ENCODE measurements at regions not wholly inside any gene's neighbourhood (a gene's known extent, or its start where the extent isn't known, plus 50 kb on each side); places are given as distances from the start of the nearest gene placed in this dataset.
A peak's percentile ranks its signal among the peaks of the same experiment; 100 is the strongest.
"Not testable (repeated sequence)": the region's sequence is repeated elsewhere in the genome, so short reads cannot be mapped to it uniquely, and the experiment has no call there.

DNA sequence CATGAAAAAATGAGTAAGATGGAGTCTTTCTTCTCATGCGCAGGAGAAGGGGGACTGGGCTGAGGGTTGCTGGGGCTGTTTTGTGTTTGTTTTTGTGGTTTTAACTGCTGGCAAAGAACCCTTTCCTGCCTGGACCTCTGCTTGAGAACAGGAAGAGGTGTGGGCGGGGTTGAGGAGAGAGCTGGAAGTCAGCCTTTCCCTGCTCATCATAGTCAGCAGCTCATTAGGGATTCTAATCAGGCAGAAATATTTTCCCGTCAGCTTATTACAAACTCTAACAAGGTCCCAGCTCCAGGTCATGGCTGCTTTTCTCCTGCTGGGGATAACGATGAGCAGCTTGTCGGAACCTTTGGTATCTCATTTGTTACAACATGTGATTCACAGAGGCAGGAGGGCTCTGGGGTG is 185.0 kb upstream of the NRXN3 start:
- CTCF ChIA-PET = interaction anchor here (0.7 kb wide), 2 partner anchors 390 to 863 kb away, joined by 3 to 4 read pairs; no protein-coding TSS in a partner anchor
- Mint-ChIP-seq H3K4me1 (peaks cover 4% of the 10 kb centered on the region), H3K27ac (no peak overlapping the region), H3K4me3 (no peak overlapping the region), H3K9me3 (ENCODE audit: low read depth) (no peaks in the 10 kb centered on the region), H3K36me3 (ENCODE audit: low read depth) (no peaks in the 10 kb centered on the region), H3K27me3 (peaks cover 7% of the 10 kb centered on the region)
- ATAC-seq (no peak), DNase-seq (no peak)
- POLR2A ChIA-PET = no interaction called here
- intact Hi-C loops (cut with DNase I, micrococcal nuclease) = no loop called here

DNA sequence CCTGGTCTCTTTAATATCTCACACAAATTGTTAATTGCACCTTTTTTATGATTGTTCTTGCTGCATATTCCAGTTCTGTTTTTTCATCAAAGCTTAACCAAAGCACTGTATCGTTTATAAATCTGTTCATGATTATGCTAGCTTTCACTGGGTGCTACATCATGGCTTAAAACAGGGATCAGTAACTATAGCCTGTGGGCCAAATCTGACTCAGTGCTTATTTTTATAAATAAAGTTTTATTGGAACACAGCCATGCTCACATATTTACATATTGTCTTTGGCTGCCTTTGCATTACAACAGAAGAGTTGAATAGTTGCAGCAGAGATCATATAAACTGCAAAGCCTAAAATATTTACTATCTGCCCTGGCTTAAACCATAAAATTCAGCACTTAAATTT is 183.4 kb upstream of the NRXN3 start:
- Mint-ChIP-seq H3K9me3 (ENCODE audit: low read depth) (no peaks in the 10 kb centered on the region), H3K4me1 (no peaks in the 10 kb centered on the region), H3K27ac (no peak overlapping the region), H3K36me3 (ENCODE audit: low read depth) (no peaks in the 10 kb centered on the region), H3K27me3 (no peaks in the 10 kb centered on the region), H3K4me3 (no peak overlapping the region)
- intact Hi-C loops (cut with DNase I, micrococcal nuclease) = no loop called here
- POLR2A ChIA-PET = no interaction called here
- CTCF ChIA-PET = no interaction called here
- ATAC-seq = no peak
- DNase-seq = no peak

GRCh38 chr14:77988096-77988870 is 181.9 kb upstream of the NRXN3 start:
- DNase-seq (no peak), ATAC-seq (no peak)
- CTCF ChIA-PET = interaction anchor here (0.6 kb wide), 1 partner anchor 817 kb away, joined by 3 read pairs; no protein-coding TSS in a partner anchor
- Mint-ChIP-seq H3K36me3 (ENCODE audit: low read depth) (no peaks in the 10 kb centered on the region), H3K27me3 (no peaks in the 10 kb centered on the region), H3K9me3 (ENCODE audit: low read depth) (no peaks in the 10 kb centered on the region), H3K4me1 (no peaks in the 10 kb centered on the region), H3K27ac (no peak overlapping the region), H3K4me3 (no peak overlapping the region)
- intact Hi-C loops (cut with DNase I, micrococcal nuclease) = no loop called here
- POLR2A ChIA-PET = no interaction called here

DNA sequence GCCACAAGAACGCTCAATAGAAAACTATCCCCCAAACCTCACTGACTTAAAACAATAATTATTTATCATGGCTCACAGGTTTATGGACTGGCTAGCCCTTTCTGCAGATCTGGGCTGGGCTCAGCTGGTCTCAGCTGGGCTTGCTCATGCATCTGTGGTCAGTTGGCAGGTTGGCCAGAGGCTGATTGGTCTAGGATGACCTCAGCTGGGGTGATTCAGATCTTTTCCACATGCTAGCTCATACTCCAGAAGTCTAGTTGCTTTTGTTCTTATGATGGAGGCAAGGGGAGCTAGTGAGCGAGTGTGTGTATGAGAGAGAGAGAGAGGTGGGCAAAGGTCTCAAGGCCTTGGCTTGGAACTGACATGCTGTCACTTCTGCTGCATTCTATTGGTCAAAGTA is 181.2 kb upstream of the NRXN3 start:
- Mint-ChIP-seq H3K27ac (no peak overlapping the region), H3K4me1 (no peaks in the 10 kb centered on the region), H3K27me3 (no peaks in the 10 kb centered on the region), H3K9me3 (ENCODE audit: low read depth) (no peaks in the 10 kb centered on the region), H3K36me3 (ENCODE audit: low read depth) (no peaks in the 10 kb centered on the region), H3K4me3 (no peak overlapping the region)
- ChIA-PET POLR2A (no interaction called here), CTCF (interaction anchor here (0.6 kb wide), 1 partner anchor 817 kb away, joined by 3 read pairs; no protein-coding TSS in a partner anchor)
- no peak for DNase-seq
- ATAC-seq = no peak
- intact Hi-C loops (cut with DNase I, micrococcal nuclease) = no loop called here

- DNase-seq = no peak
- ATAC-seq = no peak
- CTCF ChIA-PET = no interaction called here
- Mint-ChIP-seq H3K4me1 (no peaks in the 10 kb centered on the region), H3K27me3 (no peaks in the 10 kb centered on the region), H3K36me3 (ENCODE audit: low read depth) (no peaks in the 10 kb centered on the region), H3K27ac (no peak overlapping the region), H3K9me3 (ENCODE audit: low read depth) (no peaks in the 10 kb centered on the region), H3K4me3 (no peak overlapping the region)
- POLR2A ChIA-PET = no interaction called here
- intact Hi-C loops (cut with DNase I, micrococcal nuclease) = no loop called here
Observed at GRCh38 chr14:77989441-77989991, 180.7 kb upstream of the NRXN3 start.

- no peak overlapping the region for H3K4me3 Mint-ChIP-seq
- no peaks in the 10 kb centered on the region for H3K36me3 Mint-ChIP-seq (ENCODE audit: low read depth)
- no peaks in the 10 kb centered on the region for H3K4me1 Mint-ChIP-seq
- intact Hi-C loops (cut with DNase I, micrococcal nuclease) = loop anchor here in 1 of 2 experiments (2.0 kb wide), 1 partner anchor 128 kb away; no protein-coding TSS in a partner anchor
- no peak for ATAC-seq
- H3K9me3 Mint-ChIP-seq (ENCODE audit: low read depth) = no peaks in the 10 kb centered on the region
- H3K27ac Mint-ChIP-seq = no peak overlapping the region
- no peaks in the 10 kb centered on the region for H3K27me3 Mint-ChIP-seq
- ChIA-PET POLR2A (no interaction called here), CTCF (no interaction called here)
- no peak for DNase-seq
Observed at GRCh38 chr14:77990337-77990736, 179.8 kb upstream of the NRXN3 start.

GRCh38 chr14:77991128-77991772 is 178.9 kb upstream of the NRXN3 start:
- intact Hi-C loops (cut with DNase I, micrococcal nuclease) = loop anchor here in 1 of 2 experiments (2.0 kb wide), 1 partner anchor 128 kb away; no protein-coding TSS in a partner anchor

GRCh38 chr14:78005325-78005724 is 164.8 kb upstream of the NRXN3 start:
- no peak overlapping the region for H3K4me3 Mint-ChIP-seq
- peak; percentile 33 for ATAC-seq
- CTCF ChIA-PET = no interaction called here
- H3K27ac Mint-ChIP-seq = no peak overlapping the region
- POLR2A ChIA-PET = interaction anchor here (0.6 kb wide), 1 partner anchor 112 kb away, joined by 5 read pairs; no protein-coding TSS in a partner anchor
- peaks cover 19% of the 10 kb centered on the region for H3K9me3 Mint-ChIP-seq (ENCODE audit: low read depth)
- H3K27me3 Mint-ChIP-seq = peaks cover 14% of the 10 kb centered on the region
- intact Hi-C loops (cut with DNase I, micrococcal nuclease) = no loop called here
- peaks cover 3% of the 10 kb centered on the region for H3K36me3 Mint-ChIP-seq (ENCODE audit: low read depth)
- no peak for DNase-seq
- no peaks in the 10 kb centered on the region for H3K4me1 Mint-ChIP-seq

More at GRCh38 chr14:77991128-77991772, 178.9 kb upstream of the NRXN3 start:
- Mint-ChIP-seq H3K9me3 (ENCODE audit: low read depth) (no peaks in the 10 kb centered on the region), H3K27me3 (no peaks in the 10 kb centered on the region), H3K4me1 (no peaks in the 10 kb centered on the region), H3K36me3 (ENCODE audit: low read depth) (no peaks in the 10 kb centered on the region), H3K4me3 (no peak overlapping the region), H3K27ac (no peak overlapping the region)
- CTCF ChIA-PET = interaction anchor here (0.7 to 1.4 kb wide), 2 partner anchors 18 to 129 kb away, joined by 3 read pairs; no protein-coding TSS in a partner anchor
- DNase-seq (peak; percentile 14), ATAC-seq (no peak)
- POLR2A ChIA-PET = no interaction called here

GRCh38 chr14:78007160-78007559 is 163.0 kb upstream of the NRXN3 start:
- no peaks in the 10 kb centered on the region for H3K4me1 Mint-ChIP-seq
- ATAC-seq = peak; percentile 85
- peaks cover 1% of the 10 kb centered on the region for H3K36me3 Mint-ChIP-seq (ENCODE audit: low read depth)
- peaks cover 13% of the 10 kb centered on the region for H3K27me3 Mint-ChIP-seq
- H3K4me3 Mint-ChIP-seq = no peak overlapping the region
- H3K27ac Mint-ChIP-seq = no peak overlapping the region
- intact Hi-C loops (cut with DNase I, micrococcal nuclease) = no loop called here
- peak; percentile 18 for DNase-seq
- ChIA-PET CTCF (interaction anchor here (1.0 kb wide), 1 partner anchor 15 kb away, joined by 4 read pairs; no protein-coding TSS in a partner anchor), POLR2A (no interaction called here)
- H3K9me3 Mint-ChIP-seq (ENCODE audit: low read depth) = peaks cover 13% of the 10 kb centered on the region

GRCh38 chr14:78010688-78011087 is 159.5 kb upstream of the NRXN3 start:
- Mint-ChIP-seq H3K4me1 (no peaks in the 10 kb centered on the region), H3K36me3 (ENCODE audit: low read depth) (no peaks in the 10 kb centered on the region), H3K4me3 (no peak overlapping the region), H3K27ac (no peak overlapping the region), H3K27me3 (peaks cover 22% of the 10 kb centered on the region), H3K9me3 (ENCODE audit: low read depth) (peaks cover 2% of the 10 kb centered on the region)
- POLR2A ChIA-PET = no interaction called here
- intact Hi-C loops (cut with DNase I, micrococcal nuclease) = no loop called here
- ATAC-seq = no peak
- no peak for DNase-seq
- CTCF ChIA-PET = interaction anchor here (0.8 to 1.0 kb wide), 2 partner anchors 29 to 555 kb away, joined by 3 to 4 read pairs; no protein-coding TSS in a partner anchor

GRCh38 chr14:78013911-78014310 is 156.3 kb upstream of the NRXN3 start:
- CTCF ChIA-PET; intact Hi-C loops (cut with DNase I, micrococcal nuclease); H3K9me3 Mint-ChIP-seq (ENCODE audit: low read depth); POLR2A ChIA-PET; H3K4me1 Mint-ChIP-seq; DNase-seq; H3K4me3 Mint-ChIP-seq; H3K36me3 Mint-ChIP-seq (ENCODE audit: low read depth); H3K27ac Mint-ChIP-seq; ATAC-seq: not testable (repeated sequence)
- peaks cover 26% of the 10 kb centered on the region for H3K27me3 Mint-ChIP-seq

DNA sequence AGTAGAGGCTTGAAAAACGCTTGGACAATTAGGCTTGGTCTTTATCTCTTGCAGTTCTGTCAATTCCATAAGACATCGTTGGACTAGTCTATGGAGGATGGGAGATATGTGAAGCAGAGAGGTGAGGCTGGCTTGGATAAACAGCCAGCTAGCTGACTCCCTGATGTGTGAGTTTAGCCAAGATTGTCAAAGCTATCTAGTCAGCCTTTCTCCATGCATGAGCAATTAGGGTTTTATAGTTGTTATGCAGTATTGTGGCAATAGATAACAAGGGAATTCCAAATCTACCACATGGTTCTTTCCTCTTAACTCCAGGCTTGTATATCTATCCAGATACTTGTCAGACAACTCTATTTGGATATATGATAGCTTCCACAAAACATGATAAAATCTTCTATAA is 153.6 kb upstream of the NRXN3 start:
- Mint-ChIP-seq H3K27ac (no peak overlapping the region), H3K36me3 (ENCODE audit: low read depth) (no peaks in the 10 kb centered on the region), H3K4me1 (no peaks in the 10 kb centered on the region), H3K4me3 (no peak overlapping the region), H3K27me3 (peaks cover 33% of the 10 kb centered on the region), H3K9me3 (ENCODE audit: low read depth) (no peaks in the 10 kb centered on the region)
- intact Hi-C loops (cut with DNase I, micrococcal nuclease) = no loop called here
- no peak for DNase-seq
- ChIA-PET POLR2A (no interaction called here), CTCF (no interaction called here)
- no peak for ATAC-seq

All from activated CD4-positive, alpha-beta T cell treated with anti-CD3 and anti-CD28 coated beads for 36 hours (primary cell).